ENCODE measurements at regions not wholly inside any gene's neighbourhood (a gene's known extent, or its start where the extent isn't known, plus 50 kb on each side); places are given as distances from the start of the nearest gene placed in this dataset.

DNA sequence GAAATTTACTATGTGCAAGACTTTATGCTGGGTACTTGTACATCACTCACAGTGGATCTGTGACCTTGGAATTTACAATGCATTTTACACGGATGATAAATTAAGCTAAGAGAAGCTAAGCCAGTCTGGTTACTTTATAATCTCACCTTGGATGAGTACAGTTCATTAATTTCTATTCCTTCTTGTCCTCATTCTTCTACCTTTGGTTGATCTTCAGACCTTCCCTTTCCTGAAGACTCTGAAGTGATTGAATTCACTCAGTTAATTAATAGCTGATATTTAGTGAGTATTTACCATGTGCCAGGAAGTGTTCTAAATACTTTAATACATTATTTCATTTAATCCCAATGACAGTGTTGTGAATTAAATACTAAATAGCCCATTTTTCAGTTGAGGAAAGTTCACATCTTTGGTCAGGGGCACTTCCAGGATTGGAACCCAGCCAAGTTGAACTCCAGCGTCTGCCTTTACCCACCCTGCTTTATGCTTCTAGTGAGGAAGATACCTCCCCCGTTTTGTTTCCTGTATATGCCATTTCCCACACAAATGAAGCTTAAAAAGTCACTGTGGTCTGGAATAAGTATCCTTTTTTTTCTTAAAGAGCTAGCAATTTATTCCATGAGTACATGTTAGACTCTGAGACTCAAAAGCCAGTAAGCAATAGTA is 146.6 kb downstream of the TLR5 start:
- TF ChIP-seq POLR2AphosphoS5 (IDR thresholded peaks at IDR 0.05; ENCODE audit: low read depth, low read length) (no peak), ELF1 (IDR thresholded peaks at IDR 0.05; ENCODE audit: borderline replicate concordance, low read depth) (no peak), SIN3A (IDR thresholded peaks at IDR 0.05; ENCODE audit: low read depth) (no peak), YY1 (IDR thresholded peaks at IDR 0.05; ENCODE audit: extremely low read depth, insufficient replicate concordance, low read depth, low read length) (no peak), RAD21 (IDR thresholded peaks at IDR 0.05; ENCODE audit: low read depth) (no peak)
- TF ChIP-seq, protein P1, sequence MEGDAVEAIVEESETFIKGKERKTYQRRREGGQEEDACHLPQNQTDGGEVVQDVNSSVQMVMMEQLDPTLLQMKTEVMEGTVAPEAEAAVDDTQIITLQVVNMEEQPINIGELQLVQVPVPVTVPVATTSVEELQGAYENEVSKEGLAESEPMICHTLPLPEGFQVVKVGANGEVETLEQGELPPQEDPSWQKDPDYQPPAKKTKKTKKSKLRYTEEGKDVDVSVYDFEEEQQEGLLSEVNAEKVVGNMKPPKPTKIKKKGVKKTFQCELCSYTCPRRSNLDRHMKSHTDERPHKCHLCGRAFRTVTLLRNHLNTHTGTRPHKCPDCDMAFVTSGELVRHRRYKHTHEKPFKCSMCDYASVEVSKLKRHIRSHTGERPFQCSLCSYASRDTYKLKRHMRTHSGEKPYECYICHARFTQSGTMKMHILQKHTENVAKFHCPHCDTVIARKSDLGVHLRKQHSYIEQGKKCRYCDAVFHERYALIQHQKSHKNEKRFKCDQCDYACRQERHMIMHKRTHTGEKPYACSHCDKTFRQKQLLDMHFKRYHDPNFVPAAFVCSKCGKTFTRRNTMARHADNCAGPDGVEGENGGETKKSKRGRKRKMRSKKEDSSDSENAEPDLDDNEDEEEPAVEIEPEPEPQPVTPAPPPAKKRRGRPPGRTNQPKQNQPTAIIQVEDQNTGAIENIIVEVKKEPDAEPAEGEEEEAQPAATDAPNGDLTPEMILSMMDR (IDR thresholded peaks at IDR 0.05 in 2 of 3, conservative IDR thresholded peaks at IDR 0.05 in 1 of 3; ENCODE audit: borderline replicate concordance in 1 of 3, insufficient read depth in 1 of 3, low read depth in 2 of 3, low read length in 2 of 3), result no peak
